ENCODE measurements at regions not wholly inside any gene's neighbourhood (a gene's known extent, or its start where the extent isn't known, plus 50 kb on each side); places are given as distances from the start of the nearest gene placed in this dataset.
"Not testable (repeated sequence)": the region's sequence is repeated elsewhere in the genome, so short reads cannot be mapped to it uniquely, and the experiment has no call there.

- H3K27ac ChIP-seq = no peak overlapping the region
- TF ChIP-seq CTCF (conservative IDR thresholded peaks at IDR 0.05) (no peak), ZFX (IDR thresholded peaks at IDR 0.05) (no peak)
Measured at GRCh38 chr13:24982333-24982999, 113.5 kb upstream of the PABPC3 start.

DNA sequence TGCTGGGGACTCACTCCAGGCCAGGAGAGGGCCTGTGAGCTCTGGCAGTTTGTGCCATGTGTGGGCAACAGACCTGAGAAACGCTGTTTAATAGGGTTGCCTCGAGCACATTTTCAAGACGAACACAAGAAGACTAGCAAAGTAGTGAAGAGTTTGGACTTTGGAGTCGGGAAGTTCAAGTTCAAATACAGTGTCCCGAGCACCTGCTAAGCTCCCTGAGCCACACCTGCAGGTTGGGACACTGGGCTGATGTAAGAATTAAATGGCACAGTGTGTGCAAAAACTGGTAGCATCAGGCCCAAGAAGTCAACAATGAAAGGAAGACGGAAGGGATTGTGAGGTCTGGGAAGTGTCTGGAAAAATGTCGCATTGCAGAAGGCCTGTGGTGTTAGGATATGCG is 112.8 kb upstream of the PABPC3 start:
- TF ChIP-seq ZFX (IDR thresholded peaks at IDR 0.05) (no peak), CTCF (conservative IDR thresholded peaks at IDR 0.05) (no peak)
- no peak overlapping the region for H3K27ac ChIP-seq

GRCh38 chr13:24984134-24984533 is 111.8 kb upstream of the PABPC3 start:
- H3K27ac ChIP-seq = no peak overlapping the region
- no peak for TF ChIP-seq ZFX (IDR thresholded peaks at IDR 0.05)
- no peak for TF ChIP-seq CTCF (conservative IDR thresholded peaks at IDR 0.05)

DNA sequence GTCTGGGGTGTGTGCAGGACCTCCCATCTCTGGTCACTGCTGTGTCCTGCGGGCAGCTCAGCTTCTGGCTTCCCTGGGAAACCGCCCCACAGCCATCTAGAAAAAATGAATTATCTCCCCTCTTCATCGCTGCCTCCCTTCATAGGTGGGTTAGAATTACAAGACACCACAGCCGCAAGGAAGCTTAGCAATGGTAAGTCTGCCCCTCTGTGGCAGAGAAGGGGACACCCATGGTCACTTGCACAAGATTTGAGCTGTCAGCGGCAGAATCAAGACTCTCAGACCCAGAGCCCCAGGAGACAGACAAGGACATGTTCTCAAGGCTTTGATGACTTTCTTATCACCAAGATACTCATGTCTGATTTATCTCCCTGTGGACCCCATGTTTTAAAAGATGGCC is 110.8 kb upstream of the PABPC3 start:
- H3K27ac ChIP-seq = no peak overlapping the region
- TF ChIP-seq ZFX (IDR thresholded peaks at IDR 0.05) (no peak), CTCF (conservative IDR thresholded peaks at IDR 0.05) (no peak; the same call in 1 of the 2 replicates)

DNA sequence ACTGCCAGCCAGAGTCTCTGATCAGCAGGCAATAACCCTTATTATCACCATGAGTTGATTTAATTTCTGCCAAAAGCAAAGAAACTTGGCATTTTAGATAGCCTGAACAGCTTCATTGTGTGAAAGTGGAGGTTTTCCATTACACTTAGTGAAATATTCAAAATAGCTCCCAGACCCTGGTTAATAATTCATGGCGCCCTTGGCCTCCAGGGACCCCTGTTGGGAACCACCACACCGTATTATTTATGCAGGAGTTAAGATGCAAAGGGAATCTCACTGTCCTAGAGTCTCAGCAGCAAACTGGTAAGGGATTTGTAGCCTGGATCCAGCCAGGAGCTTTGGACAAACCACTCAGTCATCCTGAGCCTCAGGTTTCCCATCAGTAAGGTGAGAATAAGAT is 110.0 kb upstream of the PABPC3 start:
- TF ChIP-seq CTCF (conservative IDR thresholded peaks at IDR 0.05) (no peak), ZFX (IDR thresholded peaks at IDR 0.05) (no peak)

GRCh38 chr13:24986826-24987225 is 109.1 kb upstream of the PABPC3 start:
- no peak overlapping the region for H3K27ac ChIP-seq
- TF ChIP-seq CTCF (conservative IDR thresholded peaks at IDR 0.05) (no peak), ZFX (IDR thresholded peaks at IDR 0.05) (no peak)

More for the DNA sequence above, 110.0 kb upstream of the PABPC3 start:
- H3K27ac ChIP-seq = no peak overlapping the region

DNA sequence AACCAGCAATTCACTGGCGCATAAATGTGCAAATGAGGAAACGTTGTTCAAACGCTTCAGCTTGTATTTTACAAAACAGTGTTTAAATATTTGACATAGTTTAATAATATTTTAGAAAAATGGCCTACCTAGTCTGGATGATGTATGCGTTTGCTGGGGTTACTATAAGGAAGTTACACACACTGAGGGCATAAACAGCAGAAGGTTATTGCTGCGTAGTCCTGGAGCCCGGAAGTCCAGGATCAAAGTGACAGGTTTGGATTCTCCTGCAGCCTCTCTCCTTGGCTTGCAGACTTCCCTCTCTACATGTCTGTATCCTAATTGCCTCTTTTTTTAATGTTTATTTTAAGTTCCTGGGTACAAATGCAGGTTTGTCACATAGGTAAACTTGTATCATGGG is 106.0 kb upstream of the PABPC3 start:
- H3K27ac ChIP-seq = not testable (repeated sequence)

DNA sequence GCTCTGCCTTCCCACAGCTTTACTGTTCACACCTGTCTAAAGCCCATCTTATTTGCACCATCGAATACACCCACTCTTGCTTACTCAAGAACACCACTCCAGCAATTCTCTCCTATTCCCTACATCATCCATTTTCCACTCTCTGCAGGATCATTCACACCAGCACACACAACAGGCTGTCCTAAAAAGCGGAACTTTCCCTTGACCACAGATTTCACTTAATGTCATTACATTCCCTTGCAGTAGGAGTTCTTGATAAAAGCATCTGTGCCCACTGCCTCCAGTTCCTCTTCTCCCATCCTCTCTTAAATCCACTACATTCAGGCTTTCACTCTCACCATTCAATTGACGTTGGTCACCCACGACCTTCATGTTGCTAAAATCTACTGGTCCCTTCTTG is 103.0 kb upstream of the PABPC3 start:
- H3K27ac ChIP-seq = not testable (repeated sequence)
